Activated CD4-positive, alpha-beta memory T cell treated with anti-CD3 and anti-CD28 coated beads for 36 hours (primary cell): ENCODE measurements at regions not wholly inside any gene's neighbourhood (a gene's known extent, or its start where the extent isn't known, plus 50 kb on each side); places are given as distances from the start of the nearest gene placed in this dataset.
"Not testable (repeated sequence)": the region's sequence is repeated elsewhere in the genome, so short reads cannot be mapped to it uniquely, and the experiment has no call there.

Source experiments
- CTCF ChIA-PET: fragments of 350-600 bp; sonication (Branson Sonifier 250); formaldehyde crosslinking; loops from one replicate; lab custom pipeline; 2021; ENCODE audit warnings: antibody characterized with exemption, inconsistent platforms; lab: Charles Lee
- POLR2A ChIA-PET: fragments of 350-600 bp; sonication (Branson Sonifier 250); formaldehyde crosslinking; loops from one replicate; lab custom pipeline; 2021; ENCODE audit warnings: antibody characterized with exemption; lab: Charles Lee
- DNase-seq: peaks from one replicate; pipeline ENCODE4 v3.0.0-alpha.2; 2020
- H3K27ac Mint-ChIP-seq: one replicate; pipeline ENCODE4 v1.8.0; 2021; ENCODE audit warnings: mixed read lengths
- H3K27me3 Mint-ChIP-seq: one replicate; pipeline ENCODE4 v1.8.0; 2021; ENCODE audit warnings: mixed read lengths
- H3K36me3 Mint-ChIP-seq: one replicate; pipeline ENCODE4 v1.8.0; 2021; ENCODE audit warnings: mixed read lengths
- H3K4me1 Mint-ChIP-seq: one replicate; pipeline ENCODE4 v1.8.0; 2021; ENCODE audit warnings: low read depth, mixed read lengths
- H3K4me3 Mint-ChIP-seq: one replicate; pipeline ENCODE4 v1.8.0; 2021; ENCODE audit warnings: mild to moderate bottlenecking, mixed read lengths
- H3K9me3 Mint-ChIP-seq: one replicate; pipeline ENCODE4 v1.8.0; 2021; ENCODE audit warnings: mixed read lengths
- intact Hi-C: fragments of 100-400 bp; cut with micrococcal nuclease; formaldehyde crosslinking; loops from one replicate; pipeline ENCODE4 v1.15.1; 2023

- DNase-seq, result no peak
Measured at GRCh38 chr22:48302657-48303368, 1524.9 kb downstream of the BRD1 start.

DNA sequence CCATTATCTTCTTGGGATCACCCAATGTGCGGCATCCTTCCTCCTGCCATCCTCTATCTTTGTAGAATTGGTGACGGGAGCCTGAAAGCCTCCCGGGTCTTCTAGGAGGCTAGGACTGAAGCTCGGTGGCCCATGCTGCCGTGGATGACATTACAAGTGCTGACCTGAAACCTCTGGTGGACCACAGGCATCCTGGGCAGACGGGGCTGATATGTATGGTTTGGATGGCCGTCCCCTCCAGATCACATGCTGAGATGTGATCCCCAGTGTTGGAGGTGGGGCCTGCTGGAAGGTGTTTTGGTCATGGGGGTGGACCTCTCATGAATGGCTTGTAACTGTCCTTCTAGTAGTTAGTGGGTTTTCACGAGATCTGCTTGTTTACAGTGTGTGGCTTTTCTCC is 1525.8 kb downstream of the BRD1 start:
- H3K27ac Mint-ChIP-seq, result no peak overlapping the region
- H3K27me3 Mint-ChIP-seq, result no peaks in the 10 kb centered on the region
- no peaks in the 10 kb centered on the region for H3K4me1 Mint-ChIP-seq

More at GRCh38 chr22:48302657-48303368, 1524.9 kb downstream of the BRD1 start:
- Mint-ChIP-seq H3K36me3 (no peaks in the 10 kb centered on the region), H3K27ac (no peak overlapping the region), H3K4me1 (no peaks in the 10 kb centered on the region), H3K4me3 (no peak overlapping the region), H3K27me3 (no peaks in the 10 kb centered on the region), H3K9me3 (no peaks in the 10 kb centered on the region)
- CTCF ChIA-PET, result no interaction called here
- POLR2A ChIA-PET, result no interaction called here
- intact Hi-C loops, result no loop called here

GRCh38 chr22:48301421-48301820 is 1526.3 kb downstream of the BRD1 start:
- H3K9me3 Mint-ChIP-seq, result no peaks in the 10 kb centered on the region
- no peak overlapping the region for H3K27ac Mint-ChIP-seq
- H3K4me1 Mint-ChIP-seq, result no peaks in the 10 kb centered on the region
- CTCF ChIA-PET, result interaction anchor here (0.6 kb wide), 1 partner anchor 175 kb away, joined by 4 read pairs; no protein-coding TSS in a partner anchor
- no peaks in the 10 kb centered on the region for H3K36me3 Mint-ChIP-seq
- H3K4me3 Mint-ChIP-seq, result no peak overlapping the region
- intact Hi-C loops, result no loop called here
- H3K27me3 Mint-ChIP-seq, result no peaks in the 10 kb centered on the region
- POLR2A ChIA-PET, result no interaction called here
- no peak for DNase-seq

More for the DNA sequence above, 1525.8 kb downstream of the BRD1 start:
- CTCF ChIA-PET, result no interaction called here
- intact Hi-C loops, result no loop called here
- H3K4me3 Mint-ChIP-seq, result no peak overlapping the region
- no peaks in the 10 kb centered on the region for H3K9me3 Mint-ChIP-seq
- no peaks in the 10 kb centered on the region for H3K36me3 Mint-ChIP-seq
- POLR2A ChIA-PET, result no interaction called here
- no peak for DNase-seq

- intact Hi-C loops, result no loop called here
- H3K4me1 Mint-ChIP-seq, result no peaks in the 10 kb centered on the region
- no peaks in the 10 kb centered on the region for H3K27me3 Mint-ChIP-seq
- no peaks in the 10 kb centered on the region for H3K36me3 Mint-ChIP-seq
- H3K27ac Mint-ChIP-seq, result no peak overlapping the region
- DNase-seq, result no peak
- no peaks in the 10 kb centered on the region for H3K9me3 Mint-ChIP-seq
- ChIA-PET CTCF (interaction anchor here (0.6 kb wide), 1 partner anchor 174 kb away, joined by 4 read pairs; no protein-coding TSS in a partner anchor), POLR2A (no interaction called here)
- H3K4me3 Mint-ChIP-seq, result no peak overlapping the region
Measured at GRCh38 chr22:48300877-48301276, 1526.8 kb downstream of the BRD1 start.

- ChIA-PET CTCF (no interaction called here), POLR2A (no interaction called here)
- no peaks in the 10 kb centered on the region for H3K9me3 Mint-ChIP-seq
- DNase-seq, result no peak
- H3K27ac Mint-ChIP-seq, result no peak overlapping the region
- H3K4me1 Mint-ChIP-seq, result no peaks in the 10 kb centered on the region
- no peaks in the 10 kb centered on the region for H3K27me3 Mint-ChIP-seq
- no peaks in the 10 kb centered on the region for H3K36me3 Mint-ChIP-seq
- no peak overlapping the region for H3K4me3 Mint-ChIP-seq
- intact Hi-C loops, result no loop called here
Measured at GRCh38 chr22:48299801-48300200, 1527.9 kb downstream of the BRD1 start.

DNA sequence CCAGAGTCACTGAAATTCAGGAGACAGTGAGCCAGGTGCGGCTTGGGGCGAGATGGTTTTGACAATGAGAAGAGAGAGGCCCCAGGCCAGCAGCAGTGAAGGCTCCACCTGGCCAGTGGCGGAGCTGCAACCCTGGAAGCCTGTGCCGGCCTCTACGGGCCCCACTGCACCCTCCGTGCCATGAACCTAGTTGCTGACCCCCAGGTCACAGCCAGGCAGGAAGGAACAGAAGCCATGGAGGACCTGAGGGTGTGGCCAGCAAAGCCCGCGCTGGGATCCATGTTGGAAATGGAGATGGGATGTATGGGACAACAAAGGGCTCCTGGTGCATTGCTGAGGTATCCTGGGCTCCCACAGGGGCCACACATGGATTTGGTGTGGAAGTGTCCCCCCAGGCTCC is 1528.5 kb downstream of the BRD1 start:
- POLR2A ChIA-PET, result no interaction called here
- intact Hi-C loops, result no loop called here
- Mint-ChIP-seq H3K9me3 (no peaks in the 10 kb centered on the region), H3K4me3 (no peak overlapping the region), H3K36me3 (no peaks in the 10 kb centered on the region), H3K27ac (no peak overlapping the region), H3K27me3 (no peaks in the 10 kb centered on the region), H3K4me1 (no peaks in the 10 kb centered on the region)
- CTCF ChIA-PET, result no interaction called here
- no peak for DNase-seq

DNA sequence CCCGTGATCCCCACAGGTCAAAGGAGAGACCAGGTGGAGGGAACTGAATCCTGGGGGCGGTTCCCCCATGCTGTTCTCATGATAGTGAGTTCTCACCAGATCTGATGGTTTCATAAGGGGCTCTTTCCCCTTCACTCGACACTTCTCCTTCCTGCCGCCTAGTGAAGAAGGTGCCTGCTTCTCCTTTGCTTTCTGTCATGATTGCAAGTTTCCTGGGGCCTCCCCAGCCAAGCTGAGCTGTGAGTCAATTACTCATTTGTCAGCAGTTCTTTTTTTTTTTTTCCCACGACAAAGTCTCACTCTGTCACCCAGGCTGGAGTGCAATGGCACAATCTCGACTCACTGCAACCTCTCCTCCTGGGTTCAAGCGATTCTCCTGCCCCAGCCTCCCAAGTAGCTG is 1530.4 kb downstream of the BRD1 start:
- DNase-seq, result no peak
- no peaks in the 10 kb centered on the region for H3K27me3 Mint-ChIP-seq
- H3K4me3 Mint-ChIP-seq, result no peak overlapping the region
- H3K4me1 Mint-ChIP-seq, result no peaks in the 10 kb centered on the region
- ChIA-PET POLR2A (no interaction called here), CTCF (no interaction called here)
- no peaks in the 10 kb centered on the region for H3K36me3 Mint-ChIP-seq
- intact Hi-C loops, result no loop called here
- peaks cover 3% of the 10 kb centered on the region for H3K9me3 Mint-ChIP-seq
- no peak overlapping the region for H3K27ac Mint-ChIP-seq

GRCh38 chr22:48289954-48290353 is 1527.5 kb downstream of the TBC1D22A start:
- H3K4me1 Mint-ChIP-seq, POLR2A ChIA-PET, H3K27me3 Mint-ChIP-seq, DNase-seq, H3K9me3 Mint-ChIP-seq, CTCF ChIA-PET, intact Hi-C loops, H3K27ac Mint-ChIP-seq, H3K4me3 Mint-ChIP-seq, H3K36me3 Mint-ChIP-seq: not testable (repeated sequence)

DNA sequence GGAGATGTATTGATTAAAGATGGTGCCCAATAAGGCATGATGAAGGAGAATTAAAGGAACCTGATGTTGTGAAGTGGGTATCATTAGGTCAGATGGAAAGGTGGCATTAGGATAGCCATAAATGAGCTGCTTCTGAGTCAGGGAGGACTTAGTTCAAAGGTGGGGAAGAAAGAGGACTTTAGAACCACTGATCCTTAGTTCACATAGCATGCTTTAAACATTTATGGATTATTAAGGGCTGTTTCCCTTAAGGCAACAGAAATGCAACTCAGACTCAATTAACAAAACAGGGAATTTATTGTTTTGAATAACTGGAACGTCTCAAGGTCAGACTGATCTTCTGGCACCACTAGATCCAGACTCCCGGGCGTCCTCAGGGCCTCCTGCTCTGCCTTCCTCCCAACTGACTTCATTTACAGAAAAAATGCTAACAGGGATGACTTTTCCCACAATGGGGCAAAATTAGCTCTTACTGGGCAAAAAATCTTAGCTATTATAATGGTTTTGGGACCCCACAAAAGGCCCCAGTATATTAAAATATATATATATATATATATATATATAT is 1526.0 kb downstream of the TBC1D22A start:
- Mint-ChIP-seq H3K9me3 (peaks cover 3% of the 10 kb centered on the region), H3K27me3 (no peaks in the 10 kb centered on the region), H3K27ac (no peak overlapping the region), H3K36me3 (no peaks in the 10 kb centered on the region), H3K4me1 (no peaks in the 10 kb centered on the region), H3K4me3 (no peak overlapping the region)
- no peak for DNase-seq
- intact Hi-C loops, result no loop called here
- POLR2A ChIA-PET, result no interaction called here
- CTCF ChIA-PET, result no interaction called here

- Mint-ChIP-seq H3K4me3 (no peak overlapping the region), H3K27ac (no peak overlapping the region), H3K36me3 (no peaks in the 10 kb centered on the region), H3K27me3 (no peaks in the 10 kb centered on the region), H3K9me3 (peaks cover under 1% of the 10 kb centered on the region), H3K4me1 (no peaks in the 10 kb centered on the region)
- ChIA-PET CTCF (no interaction called here), POLR2A (no interaction called here)
- intact Hi-C loops, result no loop called here
- DNase-seq, result no peak
Measured at GRCh38 chr22:48287031-48287430, 1524.6 kb downstream of the TBC1D22A start.

DNA sequence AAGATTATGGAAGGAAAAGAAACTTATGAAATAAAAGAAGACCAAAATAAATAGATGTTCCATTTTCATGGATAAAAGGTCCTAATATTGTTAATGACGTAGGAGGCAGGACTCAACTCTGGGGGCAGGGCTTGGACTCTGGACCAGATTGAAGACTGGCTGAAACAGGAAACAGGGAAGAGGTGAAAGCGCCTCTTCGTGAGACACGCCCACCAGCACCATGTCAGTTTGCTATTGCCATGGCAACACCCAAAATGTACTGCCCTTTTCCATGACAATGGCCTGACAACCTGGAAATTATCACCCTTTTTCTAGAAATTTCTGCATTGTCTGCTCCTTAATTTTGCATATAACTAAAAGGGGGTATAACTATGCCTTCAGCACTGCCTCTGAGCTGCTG is 1522.2 kb downstream of the TBC1D22A start:
- H3K4me1 Mint-ChIP-seq, result no peaks in the 10 kb centered on the region
- H3K36me3 Mint-ChIP-seq, result no peaks in the 10 kb centered on the region
- no peak overlapping the region for H3K4me3 Mint-ChIP-seq
- no peaks in the 10 kb centered on the region for H3K27me3 Mint-ChIP-seq
- no peaks in the 10 kb centered on the region for H3K9me3 Mint-ChIP-seq
- intact Hi-C loops, result no loop called here
- CTCF ChIA-PET, result no interaction called here
- POLR2A ChIA-PET, result no interaction called here
- no peak overlapping the region for H3K27ac Mint-ChIP-seq
- no peak for DNase-seq

- H3K4me1 Mint-ChIP-seq, result no peaks in the 10 kb centered on the region
- ChIA-PET CTCF (no interaction called here), POLR2A (no interaction called here)
- no peaks in the 10 kb centered on the region for H3K36me3 Mint-ChIP-seq
- H3K27ac Mint-ChIP-seq, result no peak overlapping the region
- no peaks in the 10 kb centered on the region for H3K27me3 Mint-ChIP-seq
- H3K9me3 Mint-ChIP-seq, result no peaks in the 10 kb centered on the region
- intact Hi-C loops, result no loop called here
- DNase-seq, result no peak
- H3K4me3 Mint-ChIP-seq, result no peak overlapping the region
Measured at GRCh38 chr22:48282804-48283203, 1520.4 kb downstream of the TBC1D22A start.

GRCh38 chr22:48279461-48279756 is 1517.0 kb downstream of the TBC1D22A start:
- H3K4me1 Mint-ChIP-seq, result no peaks in the 10 kb centered on the region
- H3K27ac Mint-ChIP-seq, result no peak overlapping the region
- peaks cover 7% of the 10 kb centered on the region for H3K27me3 Mint-ChIP-seq
- CTCF ChIA-PET, result no interaction called here
- no peaks in the 10 kb centered on the region for H3K9me3 Mint-ChIP-seq
- H3K36me3 Mint-ChIP-seq, result no peaks in the 10 kb centered on the region
- intact Hi-C loops, result no loop called here
- DNase-seq, result no peak
- POLR2A ChIA-PET, result no interaction called here
- no peak overlapping the region for H3K4me3 Mint-ChIP-seq
